PFSK-1 (cell line): ENCODE measurements at regions not wholly inside any gene's neighbourhood (a gene's known extent, or its start where the extent isn't known, plus 50 kb on each side); places are given as distances from the start of the nearest gene placed in this dataset.

Experiments used
- FOXP2 ChIP-seq: optimal IDR thresholded peaks from 2 replicates; pipeline ENCODE3; 2011; ENCODE audit warnings: borderline replicate concordance, control low read depth, inconsistent platforms; ENCODE audit not compliant: insufficient read depth; ENCODE audit errors: extremely low read length, extremely low read depth
- POLR2AphosphoS5 ChIP-seq: IDR thresholded peaks from 2 replicates; pipeline ENCODE4 v1.6.1; 2012; ENCODE audit warnings: low read depth, mild to moderate bottlenecking, control low read depth, low read length, moderate library complexity
- REST ChIP-seq, 2 experiments: IDR thresholded peaks; 2 replicates each; pipeline versions ENCODE4 v1.6.1 to v1.8.0; 2011 to 2012; ENCODE audit warnings: low read depth in 2 of 2, low read length in 2 of 2, control low read depth in 1 of 2, inconsistent platforms in 1 of 2, mild to moderate bottlenecking in 1 of 2, moderate library complexity in 1 of 2; ENCODE audit not compliant: insufficient read depth in 1 of 2
- SIN3A ChIP-seq: IDR thresholded peaks from 2 replicates; pipeline ENCODE4 v1.6.1; 2012; ENCODE audit warnings: mild to moderate bottlenecking, low read length, moderate library complexity, borderline replicate concordance; ENCODE audit not compliant: insufficient read depth
- TAF1 ChIP-seq: IDR thresholded peaks from 2 replicates; pipeline ENCODE4 v1.6.1; 2012; ENCODE audit warnings: low read length, control low read depth, borderline replicate concordance; ENCODE audit not compliant: insufficient read depth

- no peak for TF ChIP-seq SIN3A
- no peak for TF ChIP-seq TAF1
Measured at GRCh38 chr9:30198463-30199309, 2185.8 kb upstream of the ACO1 start.

GRCh38 chr9:30201024-30201423 is 2183.4 kb upstream of the ACO1 start:
- TF ChIP-seq SIN3A: no peak
- no peak for TF ChIP-seq FOXP2

GRCh38 chr9:30235068-30235467 is 2149.4 kb upstream of the ACO1 start:
- no peak for TF ChIP-seq REST (IDR thresholded peaks at IDR 0.05; ENCODE audit: insufficient read depth in 1 of 2, low read depth in 2 of 2, low read length in 2 of 2)
- no peak for TF ChIP-seq TAF1
- no peak for TF ChIP-seq SIN3A
- TF ChIP-seq POLR2AphosphoS5: no peak
- no peak for TF ChIP-seq FOXP2

GRCh38 chr9:30235564-30235963 is 2148.9 kb upstream of the ACO1 start:
- no peak for TF ChIP-seq SIN3A
- no peak for TF ChIP-seq TAF1
- no peak for TF ChIP-seq REST (IDR thresholded peaks at IDR 0.05; ENCODE audit: insufficient read depth in 1 of 2, low read depth in 2 of 2, low read length in 2 of 2)
- no peak for TF ChIP-seq POLR2AphosphoS5
- no peak for TF ChIP-seq FOXP2

GRCh38 chr9:30239878-30240277 is 2144.6 kb upstream of the ACO1 start:
- TF ChIP-seq POLR2AphosphoS5: no peak
- TF ChIP-seq REST (IDR thresholded peaks at IDR 0.05; ENCODE audit: insufficient read depth in 1 of 2, low read depth in 2 of 2, low read length in 2 of 2): no peak
- TF ChIP-seq SIN3A: no peak
- no peak for TF ChIP-seq FOXP2
- no peak for TF ChIP-seq TAF1

GRCh38 chr9:30243467-30243866 is 2141.0 kb upstream of the ACO1 start:
- TF ChIP-seq POLR2AphosphoS5 (no peak), TAF1 (no peak), REST (IDR thresholded peaks at IDR 0.05; ENCODE audit: insufficient read depth in 1 of 2, low read depth in 2 of 2, low read length in 2 of 2) (no peak), SIN3A (no peak), FOXP2 (no peak)
